ENCODE measurements at regions not wholly inside any gene's neighbourhood (a gene's known extent, or its start where the extent isn't known, plus 50 kb on each side); places are given as distances from the start of the nearest gene placed in this dataset.

- Histone ChIP-seq H3K79me2 (ENCODE audit: insufficient read depth, low read length) (no peaks in the 10 kb centered on the region), H2AFZ (ENCODE audit: low read length) (no peak overlapping the region), H4K20me1 (ENCODE audit: insufficient read depth, low read length) (no peaks in the 10 kb centered on the region), H3K9me3 (ENCODE audit: low read length) (no peaks in the 10 kb centered on the region), H3K9ac (ENCODE audit: low read length) (no peak overlapping the region), H3K27me3 (ENCODE audit: insufficient read depth, low read length) (no peaks in the 10 kb centered on the region), H3K27ac (ENCODE audit: low read depth, low read length, poor library complexity, severe bottlenecking) (no peak overlapping the region), H3K4me1 (ENCODE audit: insufficient read depth, low read length, severe bottlenecking) (no peaks in the 10 kb centered on the region), H3K4me2 (ENCODE audit: low read length) (no peak overlapping the region), H3F3A (ENCODE audit: insufficient read depth, low read length) (no peaks in the 10 kb centered on the region), H3K9me2 (ENCODE audit: low read depth, low read length) (no peaks in the 10 kb centered on the region; the same call in 1 of the 2 replicates), H3K36me3 (ENCODE audit: insufficient read depth, low read length) (no peaks in the 10 kb centered on the region), H3K4me3 (ENCODE audit: low read depth, low read length, poor library complexity, severe bottlenecking) (no peak overlapping the region)
- TF ChIP-seq EZH2 (IDR thresholded peaks at IDR 0.05; ENCODE audit: borderline replicate concordance, low read length) (no peak), CTCF (IDR thresholded peaks at IDR 0.05; ENCODE audit: low read length) (no peak)
These were observed 191.9 kb upstream of the VEPH1 start for GRCh38 chr3:157695103-157695502.

- H3K9ac ChIP-seq (ENCODE audit: low read length), result no peak overlapping the region
- H3K4me1 ChIP-seq (ENCODE audit: insufficient read depth, low read length, severe bottlenecking), result no peaks in the 10 kb centered on the region
- no peak overlapping the region for H3K4me2 ChIP-seq (ENCODE audit: low read length)
- no peak for TF ChIP-seq EZH2 (IDR thresholded peaks at IDR 0.05; ENCODE audit: borderline replicate concordance, low read length)
- TF ChIP-seq CTCF (IDR thresholded peaks at IDR 0.05; ENCODE audit: low read length), result no peak
- no peaks in the 10 kb centered on the region; the same call in 1 of the 2 replicates for H3K9me2 ChIP-seq (ENCODE audit: low read depth, low read length)
- H3K27me3 ChIP-seq (ENCODE audit: insufficient read depth, low read length), result no peaks in the 10 kb centered on the region
- no peak overlapping the region for H2AFZ ChIP-seq (ENCODE audit: low read length)
- no peak overlapping the region for H3K4me3 ChIP-seq (ENCODE audit: low read depth, low read length, poor library complexity, severe bottlenecking)
- no peaks in the 10 kb centered on the region for H3K36me3 ChIP-seq (ENCODE audit: insufficient read depth, low read length)
- H4K20me1 ChIP-seq (ENCODE audit: insufficient read depth, low read length), result no peaks in the 10 kb centered on the region
- H3K79me2 ChIP-seq (ENCODE audit: insufficient read depth, low read length), result no peaks in the 10 kb centered on the region
- H3F3A ChIP-seq (ENCODE audit: insufficient read depth, low read length), result no peaks in the 10 kb centered on the region
- no peak overlapping the region for H3K27ac ChIP-seq (ENCODE audit: low read depth, low read length, poor library complexity, severe bottlenecking)
- no peaks in the 10 kb centered on the region for H3K9me3 ChIP-seq (ENCODE audit: low read length)
These were observed 190.5 kb upstream of the VEPH1 start for GRCh38 chr3:157693762-157694161.

- no peak overlapping the region for H3K4me3 ChIP-seq (ENCODE audit: low read depth, low read length, poor library complexity, severe bottlenecking)
- H3F3A ChIP-seq (ENCODE audit: insufficient read depth, low read length), result no peaks in the 10 kb centered on the region
- no peaks in the 10 kb centered on the region for H3K79me2 ChIP-seq (ENCODE audit: insufficient read depth, low read length)
- no peaks in the 10 kb centered on the region for H3K27me3 ChIP-seq (ENCODE audit: insufficient read depth, low read length)
- no peaks in the 10 kb centered on the region for H3K9me3 ChIP-seq (ENCODE audit: low read length)
- no peaks in the 10 kb centered on the region; the same call in 1 of the 2 replicates for H3K9me2 ChIP-seq (ENCODE audit: low read depth, low read length)
- TF ChIP-seq EZH2 (IDR thresholded peaks at IDR 0.05; ENCODE audit: borderline replicate concordance, low read length) (no peak), CTCF (IDR thresholded peaks at IDR 0.05; ENCODE audit: low read length) (no peak)
- no peak overlapping the region for H2AFZ ChIP-seq (ENCODE audit: low read length)
- H3K4me1 ChIP-seq (ENCODE audit: insufficient read depth, low read length, severe bottlenecking), result no peaks in the 10 kb centered on the region
- H3K36me3 ChIP-seq (ENCODE audit: insufficient read depth, low read length), result no peaks in the 10 kb centered on the region
- no peak overlapping the region for H3K27ac ChIP-seq (ENCODE audit: low read depth, low read length, poor library complexity, severe bottlenecking)
- no peak overlapping the region for H3K9ac ChIP-seq (ENCODE audit: low read length)
- no peaks in the 10 kb centered on the region for H4K20me1 ChIP-seq (ENCODE audit: insufficient read depth, low read length)
- H3K4me2 ChIP-seq (ENCODE audit: low read length), result no peak overlapping the region
These were observed 189.3 kb upstream of the VEPH1 start for GRCh38 chr3:157692468-157692867.
